ENCODE measurements at regions not wholly inside any gene's neighbourhood (a gene's known extent, or its start where the extent isn't known, plus 50 kb on each side); places are given as distances from the start of the nearest gene placed in this dataset.

DNA sequence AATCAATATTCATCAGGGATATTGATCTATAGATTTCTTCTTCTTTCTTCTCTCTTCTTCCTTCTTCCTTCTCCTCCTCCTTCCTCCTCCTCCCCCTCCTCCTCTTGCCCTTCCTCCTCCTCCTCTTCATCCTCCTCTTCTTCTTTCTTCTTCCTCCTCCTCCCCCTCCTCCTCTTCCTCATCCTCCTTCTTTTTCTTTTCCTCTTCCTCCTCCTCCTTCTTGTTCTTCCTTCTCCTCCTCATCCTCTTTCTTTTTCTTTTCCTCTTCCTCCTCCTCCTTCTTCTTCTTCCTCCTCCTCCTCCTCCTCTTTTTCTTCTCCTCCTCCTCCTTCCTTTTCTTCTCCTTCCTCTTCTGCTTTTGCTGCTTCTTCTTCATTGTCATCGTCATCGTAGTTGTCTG is 52.4 kb upstream of the SERINC1 start:
- no peak for DNase-seq (ENCODE audit: low spot score)

DNA sequence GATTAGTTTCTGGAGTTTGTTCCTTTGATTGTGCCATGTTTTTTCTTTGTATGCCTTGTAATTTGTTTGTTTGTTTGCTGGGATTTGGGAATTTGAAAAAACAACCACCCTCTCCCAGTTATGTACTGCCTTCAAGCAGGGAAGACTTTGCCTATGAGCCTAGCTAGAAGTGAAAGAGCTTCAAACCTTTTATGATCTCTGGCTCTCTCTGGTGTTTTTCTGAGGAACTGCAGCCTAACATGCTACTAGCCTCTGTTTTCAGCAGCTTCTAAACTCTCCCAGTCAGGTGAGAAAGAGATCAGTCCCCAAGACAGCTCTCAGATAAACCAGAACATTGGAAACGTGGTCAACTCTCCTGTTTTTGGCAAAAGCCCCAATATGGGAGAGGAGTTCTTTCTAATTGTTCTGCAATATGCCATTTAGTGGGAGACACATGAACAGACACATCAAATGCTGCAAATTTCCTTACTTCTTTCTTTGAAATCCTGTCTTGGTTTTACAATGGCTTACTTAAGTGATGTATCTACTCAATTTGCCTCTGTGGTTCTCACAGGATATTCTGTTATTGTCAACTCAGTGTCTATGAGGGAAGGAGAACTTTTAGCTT is 58.9 kb upstream of the SERINC1 start:
- DNase-seq (ENCODE audit: low spot score) = peak; percentile 73

GRCh38 chr6:122548281-122548680 is 61.9 kb upstream of the PKIB start:
- DNase-seq (ENCODE audit: low spot score) = no peak

DNA sequence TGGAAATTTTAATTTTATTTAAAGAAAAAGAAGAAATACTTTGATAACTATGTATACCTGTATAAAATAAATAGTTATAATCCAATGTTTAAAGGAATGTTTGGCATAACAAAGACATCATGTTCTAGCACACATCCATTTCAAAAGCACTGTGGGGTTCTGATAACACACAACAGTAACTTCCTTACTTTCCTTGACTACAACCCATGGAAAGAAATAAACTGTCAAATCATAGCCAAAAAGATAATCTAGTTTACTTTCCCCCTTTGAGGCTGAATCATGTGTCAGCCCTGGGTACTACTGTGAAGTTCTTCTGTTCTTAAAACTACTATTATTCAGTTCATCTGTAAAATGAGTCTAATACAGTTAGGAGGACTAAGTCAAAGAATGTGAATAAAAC is 61.4 kb upstream of the PKIB start:
- DNase-seq (ENCODE audit: low spot score) = no peak

- DNase-seq (ENCODE audit: low spot score) = no peak
These were observed 56.5 kb upstream of the PKIB start for GRCh38 chr6:122553697-122554096.

GRCh38 chr6:122555561-122555960 is 54.6 kb upstream of the PKIB start:
- DNase-seq (ENCODE audit: low spot score) = no peak

- DNase-seq (ENCODE audit: low spot score) = no peak
These were observed 52.1 kb upstream of the PKIB start for GRCh38 chr6:122558080-122558479.

Measured in CD4-positive, alpha-beta T cell treated with Interleukin-15 for 4 hours (primary cell).